Heart right ventricle (tissue), 16 donors: ENCODE measurements at regions not wholly inside any gene's neighbourhood (a gene's known extent, or its start where the extent isn't known, plus 50 kb on each side); places are given as distances from the start of the nearest gene placed in this dataset.
"Not testable (repeated sequence)": the region's sequence is repeated elsewhere in the genome, so short reads cannot be mapped to it uniquely, and the experiment has no call there.

Experiments used
- ATAC-seq, 8 donors: fragments of 200-7000 bp; cut with Tn5 transposase; one replicate each; pipeline ENCODE4 v1.9.1; 2020; ENCODE audit warnings: mild to moderate bottlenecking in 8 of 8, moderate library complexity in 8 of 8, moderate number of reproducible peaks in 1 of 8
- DNase-seq, 2 donors: peaks; one replicate each; pipeline ENCODE4 v3.0.0-alpha.2; 2020
- H3K27ac ChIP-seq, 10 donors: fragments of 200-600 bp; sonication (generic) in 2 of 10; one replicate each; pipeline versions ENCODE4 v1.5.0 to v1.8.0; 2020 to 2022; ENCODE audit warnings: mild to moderate bottlenecking in 3 of 10
- H3K27me3 ChIP-seq, 7 donors: fragments of 200-600 bp; one replicate each; pipeline ENCODE4 v1.8.0; 2021 to 2022; ENCODE audit warnings: mild to moderate bottlenecking in 2 of 7
- H3K36me3 ChIP-seq, 9 donors: fragments of 200-600 bp; sonication (generic) in 1 of 9; one replicate each; pipeline versions ENCODE4 v1.5.0 to v1.8.0; 2020 to 2022; ENCODE audit warnings: mild to moderate bottlenecking in 2 of 9
- H3K4me1 ChIP-seq, 9 donors: fragments of 200-600 bp; sonication (generic) in 1 of 9; one replicate each; pipeline versions ENCODE4 v1.5.0 to v1.8.0; 2020 to 2022; ENCODE audit warnings: mild to moderate bottlenecking in 4 of 9
- H3K4me3 ChIP-seq, 10 donors: fragments of 200-600 bp; sonication (generic) in 2 of 10; one replicate each; pipeline versions ENCODE4 v1.5.0 to v1.8.0; 2020 to 2022; ENCODE audit warnings: mild to moderate bottlenecking in 7 of 10, moderate library complexity in 2 of 10
- H3K9me3 ChIP-seq, 11 donors: fragments of 200-600 bp in 10 of 11; sonication (generic) in 2 of 11; one replicate each; pipeline versions ENCODE4 v1.5.0 to v1.8.0; 2013 to 2022; ENCODE audit warnings: mild to moderate bottlenecking in 2 of 11, control low read depth in 1 of 11, moderate library complexity in 1 of 11
- WGBS, 2 donors: extraction: QIAGEN DNeasy Blood & Tissue Kit; methylation state at CpG; one replicate each; pipeline ENCODE4 v1.1.7; 2013; ENCODE audit warnings: inconsistent platforms in 1 of 2; 5-methylcytosine and 5-hydroxymethylcytosine counted together
- intact Hi-C, 10 donors: fragments of 100-400 bp; cut with DNase I; formaldehyde crosslinking; loops; one replicate each; pipeline versions ENCODE4 v1.11.1 to v1.14.2; 2022
- TF ChIP-seq, protein P1 (sequence below), 9 donors: fragments of 200-600 bp; sonication (generic) in 2 of 9; IDR thresholded peaks; one replicate each; pipeline versions ENCODE4 v1.5.0 to v1.8.0; 2021 to 2022; ENCODE audit warnings: antibody characterized with exemption in 9 of 9, mild to moderate bottlenecking in 5 of 9, moderate library complexity in 1 of 9
- donor health status: Arrhythmogenic right ventricular cardiomyopathy.
- donor health status: ischemic (EF 13 %, LVEDD 7.1; RV severe dilation, severe dysfunction).
- donor health status: healthy with polysubstance abuse.
- donor health status: DM: no; HTN: yes; CAD: no.
- donor health status: DM: no; HTN: no; CAD: no.
- donor health status: ischemic (EF 25% LVEDD 6.9; RV normal size, moderate dysfunction).
- donor health status: ischemic (EF 25% LVEDD 5.7; RV mildly dilated, moderate dysfunction).
- donor health status: healthy.
- donor health status: DM: yes; HTN: yes; CAD: no.
- donor health status: Ischemic cardiomyopathy.
- donor health status: ischemic (EF 35%, LVEDD 5.7; RV mildly dilated, moderate dysfunction).
- donor health status: nonischemic (EF 11% LVEDD 7.7; RV severe dilation, severe dysfunction).
- donor health status: DM: yes; HTN: yes; CAD: no.
- donor health status: PGD.
- donor health status: ischemic (EF 29% LVEDD 5.4; RV normal size, mild dysfunction).
- donor health status: nonischemic (EF 23%, LVEDD 6.1; RV moderate dilation, normal function).

DNA sequence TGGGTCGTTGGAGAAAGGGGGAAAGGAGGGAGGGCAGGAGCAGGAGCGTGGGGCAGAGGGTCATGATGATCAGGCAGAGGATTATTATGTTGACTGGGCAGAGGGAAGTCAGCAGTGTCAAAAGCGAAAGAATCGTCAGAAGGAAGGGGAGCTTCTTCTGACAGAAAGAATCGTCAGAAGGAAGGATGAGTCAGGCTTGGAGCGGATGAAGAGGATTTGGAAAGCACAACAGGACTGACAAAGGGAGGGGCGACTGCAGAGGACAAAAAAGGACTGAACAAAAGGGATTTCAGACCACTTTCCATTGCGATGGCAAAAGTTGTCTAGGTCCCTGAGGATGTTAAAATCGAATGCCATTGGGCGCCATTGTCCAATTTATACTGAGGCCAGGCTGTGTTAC lies 1053.5 kb downstream of the SI start:
- Histone ChIP-seq H3K9me3 (no peaks in the 10 kb centered on the region), H3K27me3 (no peaks in the 10 kb centered on the region), H3K36me3 (no peaks in the 10 kb centered on the region), H3K27ac (no peak overlapping the region), H3K4me1 (no peaks in the 10 kb centered on the region), H3K4me3 (no peak overlapping the region)
- TF ChIP-seq, protein P1, sequence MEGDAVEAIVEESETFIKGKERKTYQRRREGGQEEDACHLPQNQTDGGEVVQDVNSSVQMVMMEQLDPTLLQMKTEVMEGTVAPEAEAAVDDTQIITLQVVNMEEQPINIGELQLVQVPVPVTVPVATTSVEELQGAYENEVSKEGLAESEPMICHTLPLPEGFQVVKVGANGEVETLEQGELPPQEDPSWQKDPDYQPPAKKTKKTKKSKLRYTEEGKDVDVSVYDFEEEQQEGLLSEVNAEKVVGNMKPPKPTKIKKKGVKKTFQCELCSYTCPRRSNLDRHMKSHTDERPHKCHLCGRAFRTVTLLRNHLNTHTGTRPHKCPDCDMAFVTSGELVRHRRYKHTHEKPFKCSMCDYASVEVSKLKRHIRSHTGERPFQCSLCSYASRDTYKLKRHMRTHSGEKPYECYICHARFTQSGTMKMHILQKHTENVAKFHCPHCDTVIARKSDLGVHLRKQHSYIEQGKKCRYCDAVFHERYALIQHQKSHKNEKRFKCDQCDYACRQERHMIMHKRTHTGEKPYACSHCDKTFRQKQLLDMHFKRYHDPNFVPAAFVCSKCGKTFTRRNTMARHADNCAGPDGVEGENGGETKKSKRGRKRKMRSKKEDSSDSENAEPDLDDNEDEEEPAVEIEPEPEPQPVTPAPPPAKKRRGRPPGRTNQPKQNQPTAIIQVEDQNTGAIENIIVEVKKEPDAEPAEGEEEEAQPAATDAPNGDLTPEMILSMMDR (IDR thresholded peaks at IDR 0.05), result no peak
- DNase-seq, result no peak
- WGBS, 2 donors, result 83 to 88% methylated on average over 10 of the region's 10 CpGs
- ATAC-seq, result no peak
- intact Hi-C loops, result no loop called here

DNA sequence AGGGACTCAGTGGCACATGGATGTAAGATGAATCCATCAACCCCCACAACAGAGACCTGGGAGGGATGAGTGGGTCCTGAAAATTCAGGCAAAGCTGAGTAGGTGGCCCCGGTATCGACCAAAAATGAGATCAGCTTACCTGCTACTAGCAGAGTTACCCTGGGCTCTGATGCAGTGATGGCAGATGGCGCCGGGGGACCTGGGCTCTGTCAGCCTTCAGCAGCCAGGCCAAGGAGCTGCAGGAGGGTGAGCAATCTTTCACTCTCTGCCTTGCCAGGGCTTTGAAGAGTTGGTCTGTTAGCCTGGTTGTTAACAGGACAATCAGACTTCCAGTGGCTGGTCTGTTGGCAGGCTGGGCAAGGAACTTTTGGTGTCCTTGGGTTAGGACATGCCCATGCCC lies 1054.8 kb downstream of the SI start:
- TF ChIP-seq, protein P1 (IDR thresholded peaks at IDR 0.05), result no peak
- no peaks in the 10 kb centered on the region for H3K9me3 ChIP-seq
- no peaks in the 10 kb centered on the region for H3K4me1 ChIP-seq
- ATAC-seq (no peak), DNase-seq (no peak)
- no peaks in the 10 kb centered on the region for H3K36me3 ChIP-seq
- H3K27me3 ChIP-seq, result no peaks in the 10 kb centered on the region
- H3K4me3 ChIP-seq, result no peak overlapping the region
- no peak overlapping the region for H3K27ac ChIP-seq
- 72 to 87% methylated on average over 4 of the region's 4 CpGs for WGBS, 2 donors
- intact Hi-C loops, result no loop called here

GRCh38 chr3:164018500-164018899 lies 1059.8 kb downstream of the SI start:
- intact Hi-C loops, result no loop called here
- 86 to 92% methylated on average over 9 of the region's 9 CpGs for WGBS, 2 donors
- ATAC-seq (no peak), DNase-seq (no peak)
- H3K27me3 ChIP-seq, result no peaks in the 10 kb centered on the region
- no peak overlapping the region for H3K4me3 ChIP-seq
- H3K27ac ChIP-seq, result no peak overlapping the region
- TF ChIP-seq, protein P1 (IDR thresholded peaks at IDR 0.05), result no peak
- H3K4me1 ChIP-seq, result no peaks in the 10 kb centered on the region
- H3K9me3 ChIP-seq, result no peaks in the 10 kb centered on the region
- no peaks in the 10 kb centered on the region for H3K36me3 ChIP-seq

GRCh38 chr3:164007765-164008164 lies 1070.5 kb downstream of the SI start:
- ATAC-seq (no peak), DNase-seq (no peak)
- Histone ChIP-seq H3K4me1 (no peaks in the 10 kb centered on the region), H3K36me3 (no peaks in the 10 kb centered on the region), H3K4me3 (no peak overlapping the region), H3K27ac (no peak overlapping the region), H3K27me3 (no peaks in the 10 kb centered on the region), H3K9me3 (peaks cover 0 to 14% (median 0%) of the 10 kb centered on the region in 11 donors)
- TF ChIP-seq, protein P1 (IDR thresholded peaks at IDR 0.05), result no peak
- 87 to 93% methylated on average over 1 of the region's 1 CpG for WGBS, 2 donors
- intact Hi-C loops, result no loop called here

GRCh38 chr3:164004205-164004604 lies 1074.1 kb downstream of the SI start:
- Histone ChIP-seq H3K4me1 (no peaks in the 10 kb centered on the region), H3K9me3 (peaks cover 0 to 14% (median 0%) of the 10 kb centered on the region in 11 donors), H3K27ac (no peak overlapping the region), H3K4me3 (no peak overlapping the region), H3K36me3 (no peaks in the 10 kb centered on the region), H3K27me3 (no peaks in the 10 kb centered on the region)
- 87 to 88% methylated on average over 22 of the region's 22 CpGs for whole genome bisulfite sequencing, 2 donors
- ATAC-seq, result no peak
- TF ChIP-seq, protein P1 (IDR thresholded peaks at IDR 0.05), result no peak
- intact Hi-C loops, result no loop called here
- DNase-seq, result no peak

GRCh38 chr3:164003016-164003415 lies 1075.3 kb downstream of the SI start:
- ATAC-seq, H3K27ac ChIP-seq, H3K27me3 ChIP-seq, H3K36me3 ChIP-seq, DNase-seq, intact Hi-C loops, H3K4me3 ChIP-seq, H3K4me1 ChIP-seq: not testable (repeated sequence)
- WGBS, 2 donors, result 94 to 95% methylated on average over 21 of the region's 21 CpGs
- peaks cover 0 to 14% (median 0%) of the 10 kb centered on the region in 11 donors for H3K9me3 ChIP-seq
